GM12878 (cell line): ENCODE measurements at regions not wholly inside any gene's neighbourhood (a gene's known extent, or its start where the extent isn't known, plus 50 kb on each side); places are given as distances from the start of the nearest gene placed in this dataset.

Experiments
- ATAC-seq: fragments of 200-7000 bp; cut with Tn5 transposase; 3 replicates; pipeline ENCODE4 v1.9.1; 2020; ENCODE audit warnings: mild to moderate bottlenecking, moderate library complexity
- BruUV-seq: library from RNA; stranded (reverse); fragments of 400-500 nt; replicated peaks from 2 replicates; lab custom pipeline; 2021; lab: Mats Ljungman, UMichigan
- CTCF ChIA-PET: fragments of 300-600 bp; sonication (Branson Sonifier 250); formaldehyde crosslinking; extraction: SDS; loops from one replicate; lab custom pipeline; 2021; ENCODE audit warnings: inconsistent platforms; lab: Yijun Ruan, JAX
- POLR2A ChIA-PET: fragments of 350-600 bp; formaldehyde crosslinking; extraction: SDS; loops from one replicate; lab custom pipeline; 2021; ENCODE audit warnings: inconsistent platforms; lab: Charles Lee
- RAD21 ChIA-PET: fragments of 300-600 bp; sonication (Branson Sonifier 250); formaldehyde crosslinking; loops from one replicate; lab custom pipeline; 2023; ENCODE audit warnings: antibody characterized with exemption; ENCODE audit not compliant: unreplicated experiment; lab: Charles Lee
- SMC1A ChIA-PET: fragments of 300-600 bp; sonication (Branson Sonifier 250); formaldehyde crosslinking; loops from one replicate; lab custom pipeline; 2023; ENCODE audit not compliant: unreplicated experiment, uncharacterized antibody; lab: Charles Lee
- DNase-seq: peaks from one replicate; pipeline ENCODE4 v3.0.0-alpha.2; 2011; ENCODE audit warnings: low read depth, low spot score
- FAIRE-seq: peaks from 3 replicates; lab custom pipeline; 2011; peaks lifted over from hg19 to GRCh38; lab: Jason Lieb, UNC
- H2AFZ ChIP-seq: 2 replicates; pipeline ENCODE4 v1.6.0; 2011; ENCODE audit warnings: low read depth, low read length, control low read depth; ENCODE audit not compliant: control insufficient read depth
- H3K27ac ChIP-seq: 2 replicates; pipeline ENCODE4 v1.5.1; 2011; ENCODE audit warnings: control low read depth; ENCODE audit not compliant: control insufficient read depth, insufficient read depth
- H3K27me3 ChIP-seq, 2 experiments: replicated peaks in 1 of 2; 2 replicates each; pipeline versions ENCODE4 v1.6.0 to v1.6.1; 2011; ENCODE audit warnings: low read length in 1 of 2; ENCODE audit not compliant: control insufficient read depth in 2 of 2, insufficient read depth in 2 of 2
- H3K36me3 ChIP-seq, 2 experiments: 2 replicates each; pipeline ENCODE4 v1.5.1; 2011; ENCODE audit warnings: low read length in 1 of 2; ENCODE audit not compliant: control insufficient read depth in 2 of 2, insufficient read depth in 2 of 2
- H3K4me1 ChIP-seq: 2 replicates; pipeline ENCODE4 v1.6.1; 2011; ENCODE audit warnings: mild to moderate bottlenecking, low read length, moderate library complexity, mixed read lengths; ENCODE audit not compliant: control insufficient read depth, insufficient read depth
- H3K4me2 ChIP-seq: 2 replicates; pipeline ENCODE4 v1.6.0; 2011; ENCODE audit warnings: control low read depth; ENCODE audit not compliant: control insufficient read depth, insufficient read depth
- H3K4me3 ChIP-seq: fragments of 200-600 bp; sonication (generic); 2 replicates; pipeline ENCODE4 v1.5.1; 2016
- H3K79me2 ChIP-seq: 2 replicates; pipeline ENCODE4 v1.6.0; 2011; ENCODE audit warnings: low read length; ENCODE audit not compliant: control insufficient read depth, insufficient read depth
- H3K9ac ChIP-seq: 2 replicates; pipeline ENCODE4 v1.8.0; 2011; ENCODE audit warnings: low read length, control low read depth, mixed read lengths; ENCODE audit not compliant: control insufficient read depth, insufficient read depth
- H3K9me3 ChIP-seq: replicated peaks from 3 replicates; pipeline ENCODE4 v1.5.1; 2011; ENCODE audit warnings: mild to moderate bottlenecking, low read length; ENCODE audit not compliant: control insufficient read depth, insufficient read depth
- H4K20me1 ChIP-seq: 2 replicates; pipeline ENCODE4 v1.6.0; 2011; ENCODE audit not compliant: control insufficient read depth, insufficient read depth
- CBX3 ChIP-seq: fragments of 200-600 bp; sonication (generic); IDR thresholded peaks from 2 replicates; pipeline ENCODE4 v1.6.1; 2016; ENCODE audit warnings: low read depth, borderline replicate concordance
- CEBPZ ChIP-seq: fragments of 150-350 bp; IDR thresholded peaks from 2 replicates; pipeline ENCODE4 v1.6.1; 2016; ENCODE audit warnings: low read depth, low read length
- WGBS: methylation state at CpG from one replicate; pipeline ENCODE4 v1.1.6; 2016; ENCODE audit warnings: low lambda C conversion rate; ENCODE audit not compliant: insufficient replicate concordance, insufficient coverage; ENCODE audit errors: missing lambda C conversion rate; 5-methylcytosine and 5-hydroxymethylcytosine counted together
- in situ Hi-C: fragments of 300-500 bp; cut with MboI; formaldehyde crosslinking; loops from 9 replicates; pipeline ENCODE4 v1.14.3; 2018; ENCODE audit warnings: mixed read lengths
- intact Hi-C: fragments of 100-400 bp; cut with micrococcal nuclease; formaldehyde crosslinking; loops from one replicate; pipeline ENCODE4 v1.14.2; 2022; ENCODE audit not compliant: unreplicated experiment
- TF ChIP-seq, protein P1 (sequence below): fragments of 450-650 bp; IDR thresholded peaks from 2 replicates; pipeline ENCODE4 v1.6.1; 2017; ENCODE audit warnings: mild to moderate bottlenecking, moderate library complexity

DNA sequence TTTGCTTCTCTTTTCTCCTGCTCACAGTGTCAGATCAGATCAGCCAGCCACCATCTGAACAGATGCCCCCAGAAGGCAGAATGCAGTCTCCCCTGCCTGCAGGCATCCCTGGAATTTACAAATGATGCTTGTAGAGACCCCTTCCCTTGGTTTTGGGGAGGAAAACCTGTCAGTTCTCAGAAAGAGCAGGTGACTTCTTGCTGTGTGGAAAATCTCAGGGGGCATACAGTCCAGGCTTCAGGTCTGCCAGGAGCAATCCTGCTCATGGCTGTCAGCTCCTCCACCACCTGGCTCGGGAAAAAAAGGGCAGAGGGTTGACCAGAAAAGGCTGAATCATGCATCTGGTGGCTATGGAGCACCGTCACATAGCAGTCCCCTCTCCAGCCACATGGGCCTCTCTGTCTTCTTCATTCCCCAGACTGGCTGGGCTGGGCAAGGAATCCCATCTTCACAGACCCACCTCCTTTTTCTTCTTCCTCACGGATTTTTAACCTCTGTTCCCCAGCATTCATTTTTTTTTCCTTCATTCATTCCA lies 107.0 kb downstream of the KCNF1 start:
- ChIA-PET POLR2A (no interaction called here), RAD21 (no interaction called here), SMC1A (no interaction called here), CTCF (no interaction called here)
- DNase-seq (no peak), ATAC-seq (no peak), FAIRE-seq (no peak)
- intact Hi-C loops (no loop called here), in situ Hi-C loops (no loop called here)
- no peak overlapping the region for H3K27ac ChIP-seq
- WGBS, result 0% methylated on average over 3 of the region's 3 CpGs
- no peaks in the 10 kb centered on the region for H3K36me3 ChIP-seq
- BruUV-seq, result no TSS peak
- H2AFZ ChIP-seq, result no peak overlapping the region
- TF ChIP-seq CEBPZ, result no peak
- TF ChIP-seq, protein P1, sequence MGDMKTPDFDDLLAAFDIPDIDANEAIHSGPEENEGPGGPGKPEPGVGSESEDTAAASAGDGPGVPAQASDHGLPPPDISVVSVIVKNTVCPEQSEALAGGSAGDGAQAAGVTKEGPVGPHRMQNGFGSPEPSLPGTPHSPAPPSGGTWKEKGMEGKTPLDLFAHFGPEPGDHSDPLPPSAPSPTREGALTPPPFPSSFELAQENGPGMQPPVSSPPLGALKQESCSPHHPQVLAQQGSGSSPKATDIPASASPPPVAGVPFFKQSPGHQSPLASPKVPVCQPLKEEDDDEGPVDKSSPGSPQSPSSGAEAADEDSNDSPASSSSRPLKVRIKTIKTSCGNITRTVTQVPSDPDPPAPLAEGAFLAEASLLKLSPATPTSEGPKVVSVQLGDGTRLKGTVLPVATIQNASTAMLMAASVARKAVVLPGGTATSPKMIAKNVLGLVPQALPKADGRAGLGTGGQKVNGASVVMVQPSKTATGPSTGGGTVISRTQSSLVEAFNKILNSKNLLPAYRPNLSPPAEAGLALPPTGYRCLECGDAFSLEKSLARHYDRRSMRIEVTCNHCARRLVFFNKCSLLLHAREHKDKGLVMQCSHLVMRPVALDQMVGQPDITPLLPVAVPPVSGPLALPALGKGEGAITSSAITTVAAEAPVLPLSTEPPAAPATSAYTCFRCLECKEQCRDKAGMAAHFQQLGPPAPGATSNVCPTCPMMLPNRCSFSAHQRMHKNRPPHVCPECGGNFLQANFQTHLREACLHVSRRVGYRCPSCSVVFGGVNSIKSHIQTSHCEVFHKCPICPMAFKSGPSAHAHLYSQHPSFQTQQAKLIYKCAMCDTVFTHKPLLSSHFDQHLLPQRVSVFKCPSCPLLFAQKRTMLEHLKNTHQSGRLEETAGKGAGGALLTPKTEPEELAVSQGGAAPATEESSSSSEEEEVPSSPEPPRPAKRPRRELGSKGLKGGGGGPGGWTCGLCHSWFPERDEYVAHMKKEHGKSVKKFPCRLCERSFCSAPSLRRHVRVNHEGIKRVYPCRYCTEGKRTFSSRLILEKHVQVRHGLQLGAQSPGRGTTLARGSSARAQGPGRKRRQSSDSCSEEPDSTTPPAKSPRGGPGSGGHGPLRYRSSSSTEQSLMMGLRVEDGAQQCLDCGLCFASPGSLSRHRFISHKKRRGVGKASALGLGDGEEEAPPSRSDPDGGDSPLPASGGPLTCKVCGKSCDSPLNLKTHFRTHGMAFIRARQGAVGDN, result no peak
- TF ChIP-seq CBX3, result no peak
- no peaks in the 10 kb centered on the region for H3K4me1 ChIP-seq
- H3K9me3 ChIP-seq, result no peaks in the 10 kb centered on the region
- H3K4me3 ChIP-seq, result no peak overlapping the region
- no peak overlapping the region for H3K9ac ChIP-seq
- no peak overlapping the region for H3K4me2 ChIP-seq
- peaks cover 0 to 4% of the 10 kb centered on the region in 2 experiments; a peak in 2 of 4 replicates for H3K27me3 ChIP-seq
- H3K79me2 ChIP-seq, result no peaks in the 10 kb centered on the region
- no peaks in the 10 kb centered on the region for H4K20me1 ChIP-seq
